ENCODE measurements at regions not wholly inside any gene's neighbourhood (a gene's known extent, or its start where the extent isn't known, plus 50 kb on each side); places are given as distances from the start of the nearest gene placed in this dataset.

- no peak overlapping the region for H3K4me3 ChIP-seq (ENCODE audit: control insufficient read depth, low read depth, low read length)
- TF ChIP-seq, protein P1, sequence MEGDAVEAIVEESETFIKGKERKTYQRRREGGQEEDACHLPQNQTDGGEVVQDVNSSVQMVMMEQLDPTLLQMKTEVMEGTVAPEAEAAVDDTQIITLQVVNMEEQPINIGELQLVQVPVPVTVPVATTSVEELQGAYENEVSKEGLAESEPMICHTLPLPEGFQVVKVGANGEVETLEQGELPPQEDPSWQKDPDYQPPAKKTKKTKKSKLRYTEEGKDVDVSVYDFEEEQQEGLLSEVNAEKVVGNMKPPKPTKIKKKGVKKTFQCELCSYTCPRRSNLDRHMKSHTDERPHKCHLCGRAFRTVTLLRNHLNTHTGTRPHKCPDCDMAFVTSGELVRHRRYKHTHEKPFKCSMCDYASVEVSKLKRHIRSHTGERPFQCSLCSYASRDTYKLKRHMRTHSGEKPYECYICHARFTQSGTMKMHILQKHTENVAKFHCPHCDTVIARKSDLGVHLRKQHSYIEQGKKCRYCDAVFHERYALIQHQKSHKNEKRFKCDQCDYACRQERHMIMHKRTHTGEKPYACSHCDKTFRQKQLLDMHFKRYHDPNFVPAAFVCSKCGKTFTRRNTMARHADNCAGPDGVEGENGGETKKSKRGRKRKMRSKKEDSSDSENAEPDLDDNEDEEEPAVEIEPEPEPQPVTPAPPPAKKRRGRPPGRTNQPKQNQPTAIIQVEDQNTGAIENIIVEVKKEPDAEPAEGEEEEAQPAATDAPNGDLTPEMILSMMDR (IDR thresholded peaks at IDR 0.05; ENCODE audit: control insufficient read depth, insufficient read depth, low read depth, low read length, missing control alignments), result no peak
- no peak for DNase-seq (ENCODE audit: low read depth)
Measured at GRCh38 chr19:32166238-32166637, 179.2 kb upstream of the ZNF507 start.

GRCh38 chr19:32168111-32168510 lies 177.3 kb upstream of the ZNF507 start:
- TF ChIP-seq, protein P1 (IDR thresholded peaks at IDR 0.05; ENCODE audit: control insufficient read depth, insufficient read depth, low read depth, low read length, missing control alignments), result no peak
- H3K4me3 ChIP-seq (ENCODE audit: control insufficient read depth, low read depth, low read length), result no peak overlapping the region

DNA sequence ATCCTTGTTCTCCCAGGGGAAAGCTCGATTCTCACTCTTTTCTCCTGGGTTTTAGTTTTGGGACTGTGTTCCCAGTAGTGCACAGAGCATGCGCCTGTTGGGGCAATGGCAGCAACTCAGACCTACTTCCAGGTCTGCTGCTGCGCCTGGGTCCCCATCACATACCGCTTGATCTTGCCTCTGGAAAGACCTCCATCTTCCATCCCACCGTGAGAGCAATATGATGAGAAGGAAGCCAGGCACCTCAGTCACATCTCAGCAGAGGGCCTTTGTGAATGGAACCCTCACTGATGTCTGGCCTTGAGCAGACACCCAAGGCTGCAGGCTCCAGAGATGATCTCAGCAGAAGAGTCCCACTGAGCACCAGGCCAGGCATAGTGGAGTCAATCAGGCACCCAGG lies 176.8 kb upstream of the ZNF507 start:
- TF ChIP-seq, protein P1 (IDR thresholded peaks at IDR 0.05; ENCODE audit: control insufficient read depth, insufficient read depth, low read depth, low read length, missing control alignments), result no peak
- H3K4me3 ChIP-seq (ENCODE audit: control insufficient read depth, low read depth, low read length), result no peak overlapping the region
- no peak for DNase-seq (ENCODE audit: low read depth)

More at GRCh38 chr19:32168111-32168510, 177.3 kb upstream of the ZNF507 start:
- no peak for DNase-seq (ENCODE audit: low read depth)

GRCh38 chr19:32171719-32172151 lies 173.7 kb upstream of the ZNF507 start:
- no peak for DNase-seq (ENCODE audit: low read depth)
- TF ChIP-seq, protein P1 (IDR thresholded peaks at IDR 0.05; ENCODE audit: control insufficient read depth, insufficient read depth, low read depth, low read length, missing control alignments), result no peak
- H3K4me3 ChIP-seq (ENCODE audit: control insufficient read depth, low read depth, low read length), result no peak overlapping the region

DNA sequence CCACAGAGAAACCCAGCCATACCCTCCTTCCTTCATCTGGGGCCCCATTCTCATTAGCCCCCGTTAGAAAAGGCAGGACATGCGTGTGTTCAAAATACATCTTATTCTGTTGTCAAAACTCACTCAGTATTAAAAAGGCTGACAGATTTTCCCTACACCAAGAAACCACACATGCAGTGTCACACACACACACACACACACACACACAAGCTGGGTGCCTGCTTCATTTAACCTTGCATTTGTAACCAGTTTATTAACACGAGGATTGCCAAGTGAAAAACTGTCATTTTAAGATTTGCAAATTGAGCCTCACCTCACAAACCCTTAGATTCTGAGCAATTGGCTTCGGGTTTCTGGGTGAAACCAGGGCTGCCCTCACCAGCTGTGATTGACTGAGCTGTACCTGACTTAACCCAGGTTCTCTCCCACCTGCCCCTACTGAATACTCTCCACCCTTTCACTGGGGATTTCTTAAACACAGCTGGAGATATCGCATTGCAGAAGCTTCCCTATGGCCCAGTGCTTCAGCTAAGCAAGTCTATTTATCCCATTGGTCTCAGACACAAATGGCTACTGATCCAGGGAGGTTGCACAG lies 172.7 kb upstream of the ZNF507 start:
- TF ChIP-seq, protein P1 (IDR thresholded peaks at IDR 0.05; ENCODE audit: control insufficient read depth, insufficient read depth, low read depth, low read length, missing control alignments), result no peak
- no peak for DNase-seq (ENCODE audit: low read depth)

DNA sequence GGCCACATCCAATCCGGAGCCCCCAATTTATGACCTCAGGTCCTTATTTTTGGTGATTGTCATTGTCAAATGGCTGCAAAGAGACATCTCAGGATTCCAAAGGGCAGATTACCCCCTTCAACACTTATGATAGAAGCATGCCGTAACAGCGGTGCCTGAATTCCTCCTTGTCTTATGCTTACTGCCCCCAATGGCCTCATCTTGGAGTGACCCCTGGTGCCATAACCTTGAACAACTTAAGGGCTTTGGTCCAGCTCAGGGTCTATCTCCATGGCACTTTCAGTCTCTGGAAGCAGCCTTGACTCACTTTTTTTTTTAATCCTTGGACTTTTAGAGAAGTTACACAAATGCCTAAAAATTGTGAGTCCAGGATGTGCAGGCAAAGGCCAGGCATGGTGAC lies 171.6 kb upstream of the ZNF507 start:
- DNase-seq (ENCODE audit: low read depth), result no peak
- TF ChIP-seq, protein P1 (IDR thresholded peaks at IDR 0.05; ENCODE audit: control insufficient read depth, insufficient read depth, low read depth, low read length, missing control alignments), result no peak
- H3K4me3 ChIP-seq (ENCODE audit: control insufficient read depth, low read depth, low read length), result no peak overlapping the region

More for the DNA sequence above, 172.7 kb upstream of the ZNF507 start:
- no peak overlapping the region for H3K4me3 ChIP-seq (ENCODE audit: control insufficient read depth, low read depth, low read length)

All from AG09309 (cell line).